ENCODE measurements at regions not wholly inside any gene's neighbourhood (a gene's known extent, or its start where the extent isn't known, plus 50 kb on each side); places are given as distances from the start of the nearest gene placed in this dataset.

Small RNA genes lying in the stretch of these regions (small RNA-seq; reads per million reads assigned to genes)
- 0 reads per million in 3 experiments for gene RF00017
- gene RNU4-90P: 0 to 0.08 (median 0.03) reads per million in 3 experiments
